ENCODE measurements at regions not wholly inside any gene's neighbourhood (a gene's known extent, or its start where the extent isn't known, plus 50 kb on each side); places are given as distances from the start of the nearest gene placed in this dataset.

GRCh38 chrX:104428231-104428630 is 137.8 kb upstream of the IL1RAPL2 start:
- TF ChIP-seq RAD21 (CRISPR knock-in tag; conservative IDR thresholded peaks at IDR 0.05 in 1 of 2, IDR thresholded peaks at IDR 0.05 in 1 of 2) (no peak), NELFE (IDR thresholded peaks at IDR 0.05; ENCODE audit: insufficient read depth, insufficient read length) (no peak), ZBTB40 (IDR thresholded peaks at IDR 0.05) (no peak), ZBTB40 (CRISPR knock-in tag; IDR thresholded peaks at IDR 0.05) (no peak), U2AF1 (optimal IDR thresholded peaks at IDR 0.05; ENCODE audit: low read depth, low read length) (no peak), TFAM (CRISPR knock-in tag; conservative IDR thresholded peaks at IDR 0.05) (no peak), CCAR2 (IDR thresholded peaks at IDR 0.05; ENCODE audit: low read depth, low read length) (no peak), MECOM (CRISPR knock-in tag; IDR thresholded peaks at IDR 0.05) (no peak), KAT7 (CRISPR knock-in tag; IDR thresholded peaks at IDR 0.05; ENCODE audit: borderline replicate concordance) (no peak)
- intact Hi-C loops (cut with micrococcal nuclease) = no loop called here
- Histone ChIP-seq H3K4me3 (no peak overlapping the region), H3K27me3 (ENCODE audit: control insufficient read depth in 2 of 2, insufficient read depth in 2 of 2, low read length in 2 of 2) (no peaks in the 10 kb centered on the region), H3K79me2 (ENCODE audit: control insufficient read depth, insufficient read depth, low read length) (no peaks in the 10 kb centered on the region), H3K9me1 (ENCODE audit: control insufficient read depth, insufficient read depth, low read length) (no peaks in the 10 kb centered on the region), H3K4me2 (ENCODE audit: insufficient read depth, low read length) (no peak overlapping the region), H3K9me3 (replicated peaks; ENCODE audit: control insufficient read depth, insufficient read depth, low read depth, low read length) (no peaks in the 10 kb centered on the region), H4K20me1 (replicated peaks; ENCODE audit: control insufficient read depth, insufficient read depth, low read length) (no peaks in the 10 kb centered on the region), H3K9ac (ENCODE audit: insufficient read depth in 1 of 2, low read depth in 2 of 2, low read length in 2 of 2) (no peak overlapping the region), H3K36me3 (ENCODE audit: control insufficient read depth, insufficient read depth, low read length) (no peaks in the 10 kb centered on the region), H3K4me1 (replicated peaks in 1 of 2; ENCODE audit: control insufficient read depth in 2 of 2, insufficient read depth in 2 of 2, low read length in 2 of 2) (no peaks in the 10 kb centered on the region), H2AFZ (ENCODE audit: low read depth, low read length) (no peak overlapping the region), H3K27ac (ENCODE audit: extremely low read depth, low read depth, low read length) (no peak overlapping the region)
- WGBS (ENCODE audit: insufficient coverage, low coverage, missing lambda C conversion rate) = 0% methylated on average over 2 of the region's 2 CpGs
- CTCF ChIA-PET (ENCODE audit: low intra/inter-chr PET ratio) = no interaction called here
- DNase-seq (ENCODE audit: extremely low read depth in 1 of 4, low spot score in 3 of 4) (no peak), ATAC-seq (no peak), FAIRE-seq (no peak)
- BruUV-seq (replicated peaks) = no TSS peak
- in situ Hi-C loops (cut with MboI) = no loop called here
- POLR2A ChIA-PET = no interaction called here

Data from K562 (cell line).